BE2C (cell line): ENCODE measurements at regions not wholly inside any gene's neighbourhood (a gene's known extent, or its start where the extent isn't known, plus 50 kb on each side); places are given as distances from the start of the nearest gene placed in this dataset.
"Not testable (repeated sequence)": the region's sequence is repeated elsewhere in the genome, so short reads cannot be mapped to it uniquely, and the experiment has no call there.

Source experiments
- DNase-seq: peaks from one replicate; pipeline ENCODE4 v3.0.0-alpha.2; 2020
- H3K27me3 ChIP-seq: fragments of 250-450 bp; sonication (Bioruptor Pico); 2 replicates; pipeline ENCODE4 v1.5.1; 2020; ENCODE audit warnings: mild to moderate bottlenecking
- H3K36me3 ChIP-seq: fragments of 250-450 bp; sonication (Bioruptor Pico); 2 replicates; pipeline ENCODE4 v1.5.1; 2020; ENCODE audit warnings: mild to moderate bottlenecking
- H3K4me1 ChIP-seq: fragments of 250-450 bp; sonication (Bioruptor Pico); 2 replicates; pipeline ENCODE4 v1.5.1; 2020
- H3K4me3 ChIP-seq: 2 replicates; pipeline ENCODE4 v1.5.1; 2011; ENCODE audit warnings: low read depth, low read length
- H3K9me3 ChIP-seq: fragments of 250-450 bp; sonication (Bioruptor Pico); 2 replicates; pipeline ENCODE4 v1.5.1; 2020
- TF ChIP-seq, protein P1 (sequence below): IDR thresholded peaks from 2 replicates; pipeline ENCODE4 v1.5.1; 2012; ENCODE audit warnings: mild to moderate bottlenecking, low read depth, low read length

DNA sequence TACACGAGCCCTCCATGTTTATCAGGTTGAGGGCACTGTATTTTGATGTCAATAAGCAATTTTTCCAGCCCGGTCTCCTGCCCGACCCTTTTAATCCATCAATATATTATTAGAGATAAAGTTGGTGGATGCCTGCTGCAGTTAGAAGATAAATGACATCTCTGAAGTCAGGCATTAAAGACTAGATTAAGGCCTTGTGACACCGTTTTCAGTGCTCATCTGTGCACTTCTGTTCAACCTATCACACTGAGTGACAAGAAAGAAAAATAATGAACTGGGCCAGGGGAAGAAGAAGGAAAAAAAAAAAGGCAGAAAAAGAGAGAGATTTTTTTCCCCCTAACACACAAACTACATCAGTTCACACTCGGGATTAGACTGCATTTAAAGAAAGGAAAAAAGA, 371.8 kb downstream of the IL20RB start:
- no peak for DNase-seq

GRCh38 chr3:137330246-137330645, 372.5 kb downstream of the IL20RB start:
- no peak for DNase-seq
- no peak overlapping the region for H3K4me3 ChIP-seq

More for the DNA sequence above, 371.8 kb downstream of the IL20RB start:
- H3K27me3 ChIP-seq, result no peaks in the 10 kb centered on the region
- no peaks in the 10 kb centered on the region for H3K4me1 ChIP-seq
- no peaks in the 10 kb centered on the region for H3K36me3 ChIP-seq
- no peak overlapping the region for H3K4me3 ChIP-seq
- no peaks in the 10 kb centered on the region for H3K9me3 ChIP-seq
- TF ChIP-seq, protein P1, sequence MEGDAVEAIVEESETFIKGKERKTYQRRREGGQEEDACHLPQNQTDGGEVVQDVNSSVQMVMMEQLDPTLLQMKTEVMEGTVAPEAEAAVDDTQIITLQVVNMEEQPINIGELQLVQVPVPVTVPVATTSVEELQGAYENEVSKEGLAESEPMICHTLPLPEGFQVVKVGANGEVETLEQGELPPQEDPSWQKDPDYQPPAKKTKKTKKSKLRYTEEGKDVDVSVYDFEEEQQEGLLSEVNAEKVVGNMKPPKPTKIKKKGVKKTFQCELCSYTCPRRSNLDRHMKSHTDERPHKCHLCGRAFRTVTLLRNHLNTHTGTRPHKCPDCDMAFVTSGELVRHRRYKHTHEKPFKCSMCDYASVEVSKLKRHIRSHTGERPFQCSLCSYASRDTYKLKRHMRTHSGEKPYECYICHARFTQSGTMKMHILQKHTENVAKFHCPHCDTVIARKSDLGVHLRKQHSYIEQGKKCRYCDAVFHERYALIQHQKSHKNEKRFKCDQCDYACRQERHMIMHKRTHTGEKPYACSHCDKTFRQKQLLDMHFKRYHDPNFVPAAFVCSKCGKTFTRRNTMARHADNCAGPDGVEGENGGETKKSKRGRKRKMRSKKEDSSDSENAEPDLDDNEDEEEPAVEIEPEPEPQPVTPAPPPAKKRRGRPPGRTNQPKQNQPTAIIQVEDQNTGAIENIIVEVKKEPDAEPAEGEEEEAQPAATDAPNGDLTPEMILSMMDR, result no peak

GRCh38 chr3:137332297-137332696, 374.5 kb downstream of the IL20RB start:
- TF ChIP-seq, protein P1, result no peak
- H3K4me1 ChIP-seq, result no peaks in the 10 kb centered on the region
- no peaks in the 10 kb centered on the region for H3K9me3 ChIP-seq
- DNase-seq, result no peak
- H3K36me3 ChIP-seq, result no peaks in the 10 kb centered on the region
- no peak overlapping the region for H3K4me3 ChIP-seq
- H3K27me3 ChIP-seq, result no peaks in the 10 kb centered on the region

More at GRCh38 chr3:137330246-137330645, 372.5 kb downstream of the IL20RB start:
- Histone ChIP-seq H3K27me3 (no peaks in the 10 kb centered on the region), H3K4me1 (no peaks in the 10 kb centered on the region), H3K36me3 (no peaks in the 10 kb centered on the region), H3K9me3 (no peaks in the 10 kb centered on the region)
- TF ChIP-seq, protein P1, result no peak

- H3K27me3 ChIP-seq, result no peaks in the 10 kb centered on the region
- TF ChIP-seq, protein P1, result no peak
- H3K4me1 ChIP-seq, result no peaks in the 10 kb centered on the region
- no peak for DNase-seq
- no peaks in the 10 kb centered on the region for H3K9me3 ChIP-seq
- no peaks in the 10 kb centered on the region for H3K36me3 ChIP-seq
- no peak overlapping the region for H3K4me3 ChIP-seq
These were observed 377.7 kb downstream of the IL20RB start for GRCh38 chr3:137335478-137335877.

GRCh38 chr3:137338400-137338799, 380.6 kb downstream of the IL20RB start:
- H3K27me3 ChIP-seq, DNase-seq, H3K4me3 ChIP-seq, H3K4me1 ChIP-seq, H3K9me3 ChIP-seq, H3K36me3 ChIP-seq: not testable (repeated sequence)

GRCh38 chr3:137343283-137343682, 385.5 kb downstream of the IL20RB start:
- DNase-seq, result no peak
- H3K9me3 ChIP-seq, result no peaks in the 10 kb centered on the region
- no peaks in the 10 kb centered on the region for H3K27me3 ChIP-seq
- H3K4me3 ChIP-seq, result no peak overlapping the region
- no peaks in the 10 kb centered on the region for H3K36me3 ChIP-seq
- TF ChIP-seq, protein P1, result no peak
- H3K4me1 ChIP-seq, result no peaks in the 10 kb centered on the region

DNA sequence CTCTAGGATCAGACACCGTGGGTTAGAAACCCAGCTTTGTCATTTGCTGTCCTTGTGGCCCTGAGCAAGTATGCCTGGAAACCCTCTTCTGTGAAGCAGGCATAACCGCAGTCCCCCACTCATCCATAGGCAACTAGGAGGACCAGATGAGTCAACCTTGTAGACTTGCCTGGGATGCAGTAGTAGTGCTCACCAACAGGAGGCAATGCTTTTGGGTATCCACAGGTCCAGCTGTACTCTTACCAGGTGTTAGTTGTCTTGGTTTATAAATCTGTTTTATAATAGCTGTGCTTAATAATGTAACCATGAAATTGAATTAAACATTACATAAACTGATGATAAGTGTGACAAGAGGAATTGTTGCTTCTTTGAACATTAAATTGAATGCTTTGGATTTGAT, 389.3 kb downstream of the IL20RB start:
- TF ChIP-seq, protein P1, result no peak
- no peak for DNase-seq
- H3K9me3 ChIP-seq, result no peaks in the 10 kb centered on the region

More for the DNA sequence above, 389.3 kb downstream of the IL20RB start:
- no peaks in the 10 kb centered on the region for H3K36me3 ChIP-seq
- no peaks in the 10 kb centered on the region for H3K4me1 ChIP-seq
- no peak overlapping the region for H3K4me3 ChIP-seq
- H3K27me3 ChIP-seq, result no peaks in the 10 kb centered on the region
